ENCODE measurements at regions not wholly inside any gene's neighbourhood (a gene's known extent, or its start where the extent isn't known, plus 50 kb on each side); places are given as distances from the start of the nearest gene placed in this dataset.
"Not testable (repeated sequence)": the region's sequence is repeated elsewhere in the genome, so short reads cannot be mapped to it uniquely, and the experiment has no call there.

DNA sequence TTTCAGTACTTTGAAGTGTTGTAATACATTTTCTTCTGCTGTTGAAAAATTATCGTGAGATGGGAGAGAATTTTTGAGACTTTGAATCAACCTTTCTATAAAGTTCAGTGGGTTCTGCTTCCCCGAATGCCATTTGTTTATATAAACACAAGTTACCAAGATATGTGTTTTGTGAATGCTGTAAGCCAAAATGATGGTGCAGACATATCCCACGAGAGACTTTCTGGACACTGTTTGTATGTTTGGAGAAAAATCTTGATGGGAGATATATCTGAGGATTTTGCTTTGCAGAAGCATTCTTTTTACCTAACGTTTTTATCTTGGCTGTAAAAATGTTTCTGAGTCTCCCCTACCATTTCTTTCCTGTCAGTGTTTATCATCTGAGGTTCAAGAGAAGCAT is 526.6 kb upstream of the ZNF717 start (continued):
- TF ChIP-seq CBX2 (IDR thresholded peaks at IDR 0.05; ENCODE audit: insufficient read depth, low read length, poor library complexity, severe bottlenecking): no peak

DNA sequence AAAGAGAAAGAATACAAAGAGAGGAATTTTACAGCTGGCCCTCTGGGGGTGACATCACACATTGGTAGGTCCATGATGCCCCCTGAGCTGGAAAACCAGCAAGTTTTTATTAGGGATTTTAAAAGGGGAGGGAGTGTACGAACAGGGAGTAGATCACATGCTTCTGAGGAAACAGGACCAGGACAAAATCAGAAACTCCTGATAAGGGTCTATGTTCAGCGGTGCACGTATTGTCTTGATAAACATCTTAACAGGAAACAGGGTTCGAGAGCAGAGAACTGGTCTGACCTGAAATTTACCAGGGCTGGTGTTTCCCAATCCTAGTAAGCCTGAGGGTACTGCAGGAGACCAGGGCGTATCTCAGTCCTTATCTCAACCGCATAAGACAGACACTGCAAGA is 530.6 kb upstream of the ZNF717 start:
- H2AFZ ChIP-seq (ENCODE audit: low read depth, low read length); H3K36me3 ChIP-seq (ENCODE audit: control insufficient read depth, insufficient read depth, low read length); H3K9me3 ChIP-seq (replicated peaks; ENCODE audit: control insufficient read depth, insufficient read depth, low read depth, low read length); H3K9ac ChIP-seq (ENCODE audit: insufficient read depth in 1 of 2, low read depth in 2 of 2, low read length in 2 of 2); H3K27me3 ChIP-seq (ENCODE audit: control insufficient read depth in 2 of 2, insufficient read depth in 2 of 2, low read length in 2 of 2); DNase-seq (ENCODE audit: extremely low read depth in 1 of 4, low spot score in 3 of 4); H3K79me2 ChIP-seq (ENCODE audit: control insufficient read depth, insufficient read depth, low read length); in situ Hi-C loops (cut with MboI); H3K4me3 ChIP-seq; H3K4me2 ChIP-seq (ENCODE audit: insufficient read depth, low read length); H3K4me1 ChIP-seq (replicated peaks in 1 of 2; ENCODE audit: control insufficient read depth in 2 of 2, insufficient read depth in 2 of 2, low read length in 2 of 2); POLR2A ChIA-PET; CTCF ChIA-PET (ENCODE audit: low intra/inter-chr PET ratio); ATAC-seq; H3K27ac ChIP-seq (ENCODE audit: extremely low read depth, low read depth, low read length); intact Hi-C loops (cut with micrococcal nuclease); H4K20me1 ChIP-seq (replicated peaks; ENCODE audit: control insufficient read depth, insufficient read depth, low read length); FAIRE-seq; BruUV-seq (replicated peaks); H3K9me1 ChIP-seq (ENCODE audit: control insufficient read depth, insufficient read depth, low read length): not testable (repeated sequence)
- 4% methylated on average over 5 of the region's 6 CpGs for WGBS (ENCODE audit: insufficient coverage, low coverage, missing lambda C conversion rate)

DNA sequence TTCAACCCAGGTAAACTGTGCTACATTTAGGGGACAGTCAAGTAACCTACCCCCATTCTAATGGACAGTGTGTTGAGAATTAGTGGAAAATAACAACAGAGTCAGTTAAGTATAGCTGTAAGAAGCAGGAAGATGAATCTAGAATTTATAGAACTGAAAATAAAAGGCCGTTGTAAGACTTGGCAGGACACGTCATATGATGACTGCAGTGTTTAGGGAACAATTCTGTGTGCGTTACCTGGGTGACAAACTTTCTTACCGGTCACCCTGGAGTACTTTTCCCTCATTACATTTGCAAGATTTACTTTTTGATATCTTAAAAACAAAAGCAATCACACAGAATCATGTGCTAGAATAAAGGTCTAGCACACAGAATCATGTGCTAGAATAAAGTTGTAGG is 536.3 kb upstream of the ZNF717 start:
- no peak overlapping the region for H3K4me2 ChIP-seq (ENCODE audit: insufficient read depth, low read length)
- no peak for TF ChIP-seq NFRKB (IDR thresholded peaks at IDR 0.05; ENCODE audit: low read depth)
- POLR2A ChIA-PET: no interaction called here
- FAIRE-seq: no peak
- H4K20me1 ChIP-seq (replicated peaks; ENCODE audit: control insufficient read depth, insufficient read depth, low read length): no peaks in the 10 kb centered on the region
- in situ Hi-C loops (cut with MboI): no loop called here
- H3K79me2 ChIP-seq (ENCODE audit: control insufficient read depth, insufficient read depth, low read length): no peaks in the 10 kb centered on the region
- no peak overlapping the region for H3K27ac ChIP-seq (ENCODE audit: extremely low read depth, low read depth, low read length)
- no peak for DNase-seq (ENCODE audit: extremely low read depth in 1 of 4, low spot score in 3 of 4)
- no peak for ATAC-seq
- WGBS (ENCODE audit: insufficient coverage, low coverage, missing lambda C conversion rate): 0% methylated on average over 4 of the region's 4 CpGs
- no peak overlapping the region for H3K9ac ChIP-seq (ENCODE audit: insufficient read depth in 1 of 2, low read depth in 2 of 2, low read length in 2 of 2)
- H3K36me3 ChIP-seq (ENCODE audit: control insufficient read depth, insufficient read depth, low read length): no peaks in the 10 kb centered on the region
- BruUV-seq (replicated peaks): no TSS peak
- intact Hi-C loops (cut with micrococcal nuclease): no loop called here
- H3K9me3 ChIP-seq (replicated peaks; ENCODE audit: control insufficient read depth, insufficient read depth, low read depth, low read length): no peaks in the 10 kb centered on the region
- CTCF ChIA-PET (ENCODE audit: low intra/inter-chr PET ratio): no interaction called here
- no peaks in the 10 kb centered on the region for H3K27me3 ChIP-seq (ENCODE audit: control insufficient read depth in 2 of 2, insufficient read depth in 2 of 2, low read length in 2 of 2)
- H3K9me1 ChIP-seq (ENCODE audit: control insufficient read depth, insufficient read depth, low read length): no peaks in the 10 kb centered on the region
- H3K4me3 ChIP-seq: no peak overlapping the region
- H2AFZ ChIP-seq (ENCODE audit: low read depth, low read length): no peak overlapping the region
- H3K4me1 ChIP-seq (replicated peaks in 1 of 2; ENCODE audit: control insufficient read depth in 2 of 2, insufficient read depth in 2 of 2, low read length in 2 of 2): no peaks in the 10 kb centered on the region

Data from K562 (cell line).